Trophoblast cell (in vitro differentiated cells and primary cell): ENCODE measurements at regions not wholly inside any gene's neighbourhood (a gene's known extent, or its start where the extent isn't known, plus 50 kb on each side); places are given as distances from the start of the nearest gene placed in this dataset.

ENCODE experiments used
- DNase-seq, 2 donors: peaks; one replicate each; pipeline ENCODE4 v3.0.0-alpha.2; 2016
- H2AFZ ChIP-seq: 2 replicates; pipeline ENCODE4 v1.6.1; 2013; ENCODE audit warnings: low read length, moderate library complexity, mild to moderate bottlenecking; ENCODE audit not compliant: insufficient read depth, poor library complexity
- H2AK5ac ChIP-seq: 2 replicates; pipeline ENCODE4 v1.6.1; 2013; ENCODE audit warnings: mild to moderate bottlenecking, low read length
- H2BK120ac ChIP-seq: 2 replicates; pipeline ENCODE4 v1.6.1; 2013; ENCODE audit warnings: low read length, mild to moderate bottlenecking, moderate library complexity; ENCODE audit not compliant: insufficient read depth, poor library complexity
- H2BK12ac ChIP-seq: 2 replicates; pipeline ENCODE4 v1.6.1; 2013; ENCODE audit warnings: mild to moderate bottlenecking, low read length, moderate library complexity
- H2BK5ac ChIP-seq: 2 replicates; pipeline ENCODE4 v1.6.1; 2013; ENCODE audit warnings: low read length, low read depth, moderate library complexity, mild to moderate bottlenecking; ENCODE audit not compliant: poor library complexity
- H3K14ac ChIP-seq: 2 replicates; pipeline ENCODE4 v1.6.1; 2013; ENCODE audit warnings: mild to moderate bottlenecking, low read length
- H3K18ac ChIP-seq: 2 replicates; pipeline ENCODE4 v1.6.1; 2013; ENCODE audit warnings: mild to moderate bottlenecking, low read length
- H3K23ac ChIP-seq: 2 replicates; pipeline ENCODE4 v1.6.1; 2013; ENCODE audit warnings: low read length
- H3K27ac ChIP-seq: 2 replicates; pipeline ENCODE4 v1.5.1; 2013; ENCODE audit warnings: low read depth, mild to moderate bottlenecking, inconsistent platforms, low read length, moderate library complexity
- H3K27me3 ChIP-seq: 2 replicates; pipeline ENCODE4 v1.6.1; 2013; ENCODE audit warnings: inconsistent platforms, mild to moderate bottlenecking, low read length, moderate library complexity; ENCODE audit not compliant: insufficient read depth
- H3K36me3 ChIP-seq, 2 experiments: 1 replicate in 1 of 2; 2 replicates in 1 of 2; pipeline ENCODE4 v1.6.1; 2013; ENCODE audit warnings: low read length in 2 of 2, mild to moderate bottlenecking in 2 of 2, moderate library complexity in 1 of 2; ENCODE audit not compliant: insufficient read depth in 2 of 2, control insufficient read depth in 1 of 2
- H3K4ac ChIP-seq: 2 replicates; pipeline ENCODE4 v1.6.1; 2013; ENCODE audit warnings: low read depth, mild to moderate bottlenecking, low read length, moderate library complexity
- H3K4me1 ChIP-seq, 2 experiments: 1 replicate in 1 of 2; 2 replicates in 1 of 2; pipeline ENCODE4 v1.6.1; 2013; ENCODE audit warnings: low read length in 2 of 2, mild to moderate bottlenecking in 2 of 2, moderate library complexity in 1 of 2; ENCODE audit not compliant: insufficient read depth in 2 of 2, control insufficient read depth in 1 of 2
- H3K4me2 ChIP-seq: 2 replicates; pipeline ENCODE4 v1.6.1; 2013; ENCODE audit warnings: inconsistent platforms, mild to moderate bottlenecking, low read length, moderate library complexity
- H3K4me3 ChIP-seq: 2 replicates; pipeline ENCODE4 v1.5.1; 2013; ENCODE audit warnings: mild to moderate bottlenecking, low read depth, low read length, inconsistent platforms
- H3K79me1 ChIP-seq: one replicate; pipeline ENCODE4 v1.6.1; 2013; ENCODE audit warnings: low read length
- H3K79me2 ChIP-seq: 2 replicates; pipeline ENCODE4 v1.6.1; 2013; ENCODE audit warnings: low read length, mild to moderate bottlenecking; ENCODE audit not compliant: control insufficient read depth, insufficient read depth, poor library complexity
- H3K9ac ChIP-seq: 2 replicates; pipeline ENCODE4 v1.6.1; 2013; ENCODE audit warnings: mild to moderate bottlenecking, low read length
- H3K9me3 ChIP-seq: 2 replicates; pipeline ENCODE4 v1.6.1; 2013; ENCODE audit warnings: low read depth, mild to moderate bottlenecking, control low read depth, inconsistent platforms, low read length; ENCODE audit not compliant: insufficient read depth
- H4K12ac ChIP-seq: 2 replicates; pipeline ENCODE4 v1.6.1; 2013; ENCODE audit warnings: low read depth, mild to moderate bottlenecking, low read length, moderate library complexity
- H4K8ac ChIP-seq: 2 replicates; pipeline ENCODE4 v1.6.1; 2013; ENCODE audit warnings: low read depth, mild to moderate bottlenecking, low read length, moderate library complexity
- H4K91ac ChIP-seq: one replicate; pipeline ENCODE4 v1.6.1; 2013; ENCODE audit warnings: low read depth, mild to moderate bottlenecking, low read length, moderate library complexity
- WGBS: extraction: QIAGEN DNeasy Blood & Tissue Kit; methylation state at CpG from one replicate; pipeline ENCODE4 v1.1.7; 2013; ENCODE audit warnings: missing lambda C conversion rate; ENCODE audit not compliant: insufficient read length, insufficient coverage; ENCODE audit errors: extremely low coverage; 5-methylcytosine and 5-hydroxymethylcytosine counted together

DNA sequence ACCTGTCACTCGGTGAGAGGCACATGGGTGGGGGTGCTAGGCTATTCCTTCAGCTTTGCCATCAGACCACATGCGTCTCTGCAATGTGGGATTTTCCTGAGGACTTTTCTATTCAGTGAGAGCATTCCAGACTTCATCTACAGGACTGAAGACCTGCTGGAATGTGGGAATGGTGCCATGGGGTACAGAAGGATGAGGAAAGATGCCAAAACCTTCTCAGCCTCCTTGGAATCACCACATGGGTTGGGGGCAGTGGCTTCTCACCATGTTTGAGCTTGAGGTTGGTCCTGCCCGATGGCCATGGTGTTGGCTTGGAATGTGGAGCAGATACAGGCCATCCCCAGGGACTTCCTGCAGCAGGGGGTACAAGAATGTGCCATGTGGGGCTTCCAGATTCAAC lies 80.9 kb upstream of the KLF13 start:
- Histone ChIP-seq H3K79me2 (no peaks in the 10 kb centered on the region), H3K9me3 (peaks cover 2% of the 10 kb centered on the region), H3K27ac (no peak overlapping the region), H4K8ac (no peak overlapping the region), H3K14ac (no peak overlapping the region), H2BK5ac (no peak overlapping the region), H3K4ac (no peak overlapping the region), H4K12ac (no peak overlapping the region), H3K4me2 (no peak overlapping the region), H2BK120ac (no peak overlapping the region), H3K23ac (no peak overlapping the region), H2AK5ac (no peak overlapping the region), H2BK12ac (no peak overlapping the region), H3K27me3 (no peaks in the 10 kb centered on the region), H4K91ac (no peak overlapping the region), H3K4me3 (no peak overlapping the region), H3K79me1 (no peaks in the 10 kb centered on the region), H2AFZ (no peak overlapping the region), H3K36me3 (no peaks in the 10 kb centered on the region), H3K4me1 (no peaks in the 10 kb centered on the region), H3K9ac (no peak overlapping the region), H3K18ac (no peak overlapping the region)
- no CpG with 5 or more reads among the region's 3 CpGs for WGBS
- DNase-seq = no peak

DNA sequence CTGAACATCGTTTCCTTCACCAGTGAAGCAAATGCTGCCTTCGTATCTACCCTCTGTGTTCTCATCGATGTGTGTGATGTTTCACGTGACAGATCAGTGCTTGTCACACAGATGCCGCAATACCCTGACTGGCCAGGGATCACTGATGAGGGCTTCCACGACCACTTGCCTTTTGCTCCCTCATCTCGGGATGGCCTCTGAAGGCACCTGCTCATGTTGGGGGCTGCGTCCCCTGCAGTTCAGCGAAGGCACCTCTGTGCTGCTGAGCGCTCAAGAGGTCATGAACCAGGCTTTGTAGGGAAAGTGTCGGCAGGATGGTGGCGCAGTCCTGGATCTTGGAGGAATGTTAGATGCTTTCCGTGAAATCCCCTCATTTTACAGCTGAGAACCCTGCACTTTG lies 79.2 kb upstream of the KLF13 start:
- Histone ChIP-seq H3K4me1 (no peaks in the 10 kb centered on the region), H2BK5ac (no peak overlapping the region), H3K27ac (no peak overlapping the region), H2AFZ (no peak overlapping the region), H4K8ac (no peak overlapping the region), H4K12ac (no peak overlapping the region), H3K4ac (no peak overlapping the region), H3K4me3 (no peak overlapping the region), H2BK120ac (no peak overlapping the region), H3K18ac (no peak overlapping the region), H3K14ac (no peak overlapping the region), H3K27me3 (no peaks in the 10 kb centered on the region), H3K9ac (no peak overlapping the region), H4K91ac (no peak overlapping the region), H3K36me3 (no peaks in the 10 kb centered on the region), H3K9me3 (no peaks in the 10 kb centered on the region), H2BK12ac (no peak overlapping the region), H2AK5ac (no peak overlapping the region), H3K79me2 (no peaks in the 10 kb centered on the region), H3K4me2 (no peak overlapping the region), H3K23ac (no peak overlapping the region), H3K79me1 (no peaks in the 10 kb centered on the region)
- WGBS = no CpG with 5 or more reads among the region's 13 CpGs
- DNase-seq = no peak

DNA sequence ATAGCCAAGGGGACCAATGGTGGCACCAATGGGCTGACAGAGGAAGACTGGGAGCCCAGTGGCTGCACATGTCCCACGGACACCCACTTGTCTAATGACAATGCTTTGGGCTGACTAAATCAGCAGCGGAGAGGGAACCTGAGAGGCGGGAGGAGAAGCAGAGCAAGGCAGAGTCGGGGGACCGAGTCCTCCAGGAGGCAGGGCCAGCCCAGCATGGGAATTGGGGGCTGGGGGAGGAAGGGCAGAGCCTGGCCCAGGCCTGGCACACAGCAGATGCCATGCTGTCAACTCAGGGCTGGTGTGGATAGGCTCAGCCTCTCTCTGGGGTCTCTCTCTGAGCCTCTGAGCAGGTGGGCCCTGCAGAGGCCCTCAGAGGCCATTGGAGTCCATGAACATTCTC lies 78.4 kb upstream of the KLF13 start:
- H2AK5ac ChIP-seq = no peak overlapping the region

DNA sequence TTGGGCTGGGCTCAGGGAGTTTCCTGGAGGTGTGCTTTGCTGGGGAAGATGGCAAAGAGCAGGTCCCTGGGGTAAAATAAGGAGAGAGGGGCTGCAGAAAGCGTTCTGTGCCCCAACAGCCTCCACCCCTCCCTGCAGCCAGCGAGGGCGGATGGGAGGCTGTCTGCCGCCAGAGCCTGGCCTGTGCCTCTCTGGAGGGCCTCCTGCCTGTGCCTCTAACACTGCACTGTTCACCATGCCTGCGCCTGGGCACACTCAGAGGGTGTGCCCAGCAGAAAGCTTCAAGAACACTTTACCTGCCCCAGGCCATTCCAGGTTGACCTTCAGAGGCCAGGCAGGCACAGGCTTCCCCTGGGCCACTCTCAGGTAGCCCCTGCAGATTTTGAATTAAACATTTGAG lies 77.7 kb upstream of the KLF13 start:
- Histone ChIP-seq H3K23ac (no peak overlapping the region), H3K9ac (no peak overlapping the region), H3K18ac (no peak overlapping the region), H2BK12ac (no peak overlapping the region), H4K8ac (no peak overlapping the region), H3K27ac (no peak overlapping the region), H3K4me2 (no peak overlapping the region), H3K79me1 (no peaks in the 10 kb centered on the region), H3K4ac (no peak overlapping the region), H3K9me3 (no peaks in the 10 kb centered on the region), H2AFZ (no peak overlapping the region), H3K79me2 (no peaks in the 10 kb centered on the region), H3K27me3 (no peaks in the 10 kb centered on the region), H4K12ac (no peak overlapping the region), H3K4me1 (no peaks in the 10 kb centered on the region), H3K14ac (no peak overlapping the region), H4K91ac (no peak overlapping the region), H2AK5ac (no peak overlapping the region), H3K36me3 (no peaks in the 10 kb centered on the region), H3K4me3 (no peak overlapping the region), H2BK5ac (no peak overlapping the region), H2BK120ac (no peak overlapping the region)
- WGBS = no CpG with 5 or more reads among the region's 5 CpGs
- no peak for DNase-seq

More for the DNA sequence above, 78.4 kb upstream of the KLF13 start:
- WGBS = no CpG with 5 or more reads among the region's 5 CpGs
- Histone ChIP-seq H2BK5ac (no peak overlapping the region), H3K4ac (no peak overlapping the region), H3K79me2 (no peaks in the 10 kb centered on the region), H3K27me3 (no peaks in the 10 kb centered on the region), H4K8ac (no peak overlapping the region), H3K4me1 (no peaks in the 10 kb centered on the region), H3K4me2 (no peak overlapping the region), H3K18ac (no peak overlapping the region), H3K9me3 (no peaks in the 10 kb centered on the region), H4K12ac (no peak overlapping the region), H3K27ac (no peak overlapping the region), H3K23ac (no peak overlapping the region), H3K79me1 (no peaks in the 10 kb centered on the region), H2AFZ (no peak overlapping the region), H2BK120ac (no peak overlapping the region), H3K4me3 (no peak overlapping the region), H4K91ac (no peak overlapping the region), H3K36me3 (no peaks in the 10 kb centered on the region), H3K14ac (no peak overlapping the region), H2BK12ac (no peak overlapping the region), H3K9ac (no peak overlapping the region)
- DNase-seq = no peak
